Globus pallidus (tissue), 1 donor: ENCODE measurements at regions not wholly inside any gene's neighbourhood (a gene's known extent, or its start where the extent isn't known, plus 50 kb on each side); places are given as distances from the start of the nearest gene placed in this dataset.
A peak's percentile ranks its signal among the peaks of the same experiment; 100 is the strongest.

ENCODE experiments used
- DNase-seq: peaks from one replicate; pipeline ENCODE4 v3.0.0-alpha.2; 2015; ENCODE audit warnings: low spot score

- DNase-seq, result no peak
Measured at GRCh38 chr1:222168621-222169020, 379.3 kb downstream of the HHIPL2 start.

GRCh38 chr1:222167896-222168295 lies 380.0 kb downstream of the HHIPL2 start:
- no peak for DNase-seq

DNA sequence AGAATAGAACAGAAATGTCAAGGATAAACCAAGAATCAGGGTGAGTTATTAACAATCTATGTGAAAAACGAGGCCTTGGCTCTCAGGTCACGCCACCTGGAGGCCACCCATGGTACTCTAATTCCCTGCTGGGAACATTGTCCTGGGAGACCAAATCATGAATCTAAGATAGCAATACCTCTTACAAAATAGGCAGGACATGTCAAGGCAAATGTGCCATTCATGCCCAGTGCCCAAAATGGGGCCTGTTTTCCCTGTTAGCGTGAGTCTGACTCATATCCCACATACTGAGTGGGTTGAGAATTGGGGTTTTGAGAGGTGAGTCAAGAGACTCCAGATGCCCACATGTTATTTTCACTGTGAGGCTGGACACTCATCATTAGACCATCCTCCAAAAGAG lies 380.8 kb downstream of the HHIPL2 start:
- peak; percentile 19 for DNase-seq

- no peak for DNase-seq
Measured at GRCh38 chr1:222165629-222166028, 382.3 kb downstream of the HHIPL2 start.

DNA sequence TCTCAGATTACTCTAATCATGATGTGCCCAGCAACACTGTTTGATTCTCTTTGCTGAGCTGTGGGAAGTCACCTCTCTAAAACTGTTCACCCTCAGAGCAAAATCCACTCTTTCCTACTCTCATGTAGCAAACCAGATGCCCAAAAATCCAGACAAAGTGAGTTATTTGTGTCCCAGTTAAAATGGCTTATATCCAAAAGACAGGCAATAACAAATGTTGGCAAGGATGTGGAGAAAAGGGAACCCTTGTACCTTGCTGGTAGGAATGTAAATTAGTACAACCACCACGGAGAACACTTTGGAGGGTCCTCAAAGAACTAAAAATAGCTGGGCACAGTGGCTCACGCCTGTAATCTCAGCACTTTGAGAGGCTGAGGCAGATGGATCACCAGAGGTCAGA lies 384.0 kb downstream of the HHIPL2 start:
- no peak for DNase-seq

GRCh38 chr1:222161676-222162075 lies 386.2 kb downstream of the HHIPL2 start:
- DNase-seq, result no peak

- DNase-seq, result no peak
Measured at GRCh38 chr1:222157612-222158011, 390.3 kb downstream of the HHIPL2 start.

DNA sequence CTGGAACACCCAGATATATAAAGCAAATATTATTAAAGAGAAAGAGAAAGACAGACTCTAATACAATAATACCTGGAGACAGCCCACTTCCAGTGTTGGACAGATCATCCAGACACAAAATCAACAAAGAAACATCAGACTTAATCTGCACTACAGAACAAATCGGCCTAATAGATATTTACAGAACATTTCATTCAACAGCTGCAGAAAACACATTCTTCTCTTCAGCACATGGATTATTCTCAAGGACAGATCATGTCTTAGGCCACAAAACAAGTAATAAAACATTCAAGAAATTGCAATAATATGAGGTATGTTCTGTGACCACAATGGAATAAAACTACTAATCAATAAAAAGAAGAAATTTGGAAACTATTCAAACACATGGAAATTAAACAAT lies 398.3 kb upstream of the DUSP10 start:
- DNase-seq, result no peak

DNA sequence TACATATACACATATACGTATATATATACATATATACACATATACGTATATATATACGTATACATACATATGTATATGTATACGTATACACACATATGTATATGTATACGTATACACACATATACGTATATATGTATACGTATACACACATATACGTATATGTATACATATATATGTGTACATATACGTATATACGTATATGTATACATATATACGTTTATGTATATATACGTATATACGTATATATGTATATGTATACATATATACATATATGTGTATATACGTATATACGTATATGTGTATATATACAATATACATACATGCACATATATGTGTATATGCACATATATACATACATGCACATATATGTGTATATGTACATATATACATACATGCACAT lies 396.2 kb upstream of the DUSP10 start:
- no peak for DNase-seq

GRCh38 chr1:222136869-222137268 lies 395.0 kb upstream of the DUSP10 start:
- no peak for DNase-seq

- no peak for DNase-seq
Measured at GRCh38 chr1:222129041-222129440, 387.2 kb upstream of the DUSP10 start.

GRCh38 chr1:222127526-222128152 lies 385.8 kb upstream of the DUSP10 start:
- no peak for DNase-seq

- DNase-seq, result no peak
Measured at GRCh38 chr1:222127096-222127495, 385.2 kb upstream of the DUSP10 start.

DNA sequence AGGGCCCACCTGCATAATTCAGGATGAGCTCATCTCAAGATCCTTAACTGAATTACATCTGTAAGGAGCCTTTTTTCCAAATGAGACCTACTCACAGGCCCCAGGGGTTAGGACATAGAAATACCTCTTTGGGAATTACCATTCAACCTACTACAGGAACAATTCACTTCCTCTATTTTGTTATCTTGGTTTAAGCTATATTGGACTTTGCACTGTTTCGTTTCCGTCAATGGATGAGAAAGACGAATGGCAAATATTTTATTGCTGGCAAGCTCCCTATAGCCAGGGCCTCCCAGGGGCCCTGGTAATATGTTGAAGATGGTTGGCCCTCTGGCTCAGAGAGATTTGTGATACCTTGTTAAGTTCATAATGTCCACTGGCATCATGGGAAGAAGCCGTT lies 384.2 kb upstream of the DUSP10 start:
- no peak for DNase-seq

GRCh38 chr1:222124602-222125001 lies 382.7 kb upstream of the DUSP10 start:
- no peak for DNase-seq

- DNase-seq, result no peak
Measured at GRCh38 chr1:222123111-222123510, 381.2 kb upstream of the DUSP10 start.

GRCh38 chr1:222117809-222118208 lies 375.9 kb upstream of the DUSP10 start:
- DNase-seq, result no peak

DNA sequence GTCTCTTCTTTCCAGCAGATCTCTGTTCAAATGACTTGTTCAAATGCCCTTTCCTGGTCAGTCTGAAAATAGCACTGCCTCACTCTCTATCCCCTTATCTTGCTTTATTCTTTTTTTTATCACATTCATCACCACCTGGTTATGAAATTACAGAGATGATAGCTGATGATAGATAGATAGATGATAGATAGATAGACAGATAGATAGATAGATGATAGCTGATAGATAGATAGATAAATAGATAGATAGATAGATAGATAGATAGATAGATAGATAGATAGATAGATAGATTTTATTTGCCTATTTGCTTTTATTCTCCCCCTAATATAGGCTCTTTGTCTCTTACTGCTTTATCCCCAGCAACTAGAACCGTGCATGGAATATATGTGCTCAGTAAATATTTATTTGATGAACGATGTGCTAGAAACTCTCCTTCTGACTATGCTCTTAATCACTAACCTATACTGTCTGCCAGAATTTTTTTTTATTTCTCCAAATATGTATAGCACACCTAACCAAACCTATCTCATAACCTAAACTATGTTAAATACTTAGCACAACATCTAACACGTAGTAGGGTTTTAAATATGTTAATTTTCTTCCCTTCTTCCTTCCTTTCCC lies 372.8 kb upstream of the DUSP10 start:
- DNase-seq, result no peak

DNA sequence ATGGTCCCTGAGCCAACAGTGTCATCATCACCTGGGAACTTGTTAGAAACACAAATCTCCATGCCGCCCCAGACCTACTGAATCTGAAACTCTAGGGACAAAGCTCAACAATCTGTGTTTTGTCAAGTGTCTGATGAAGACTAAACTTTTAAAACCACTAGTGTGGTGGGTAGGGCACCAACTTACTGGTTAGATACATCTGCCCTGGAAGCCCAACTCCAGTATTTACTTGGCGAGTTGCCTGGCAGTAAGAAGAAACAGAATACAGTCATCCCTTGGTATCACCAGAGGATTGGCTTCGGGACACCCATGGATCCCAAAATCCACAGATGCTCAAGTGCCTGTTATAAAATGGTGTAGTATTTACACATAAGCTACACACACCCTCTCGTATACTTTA lies 367.9 kb upstream of the DUSP10 start:
- DNase-seq, result no peak

DNA sequence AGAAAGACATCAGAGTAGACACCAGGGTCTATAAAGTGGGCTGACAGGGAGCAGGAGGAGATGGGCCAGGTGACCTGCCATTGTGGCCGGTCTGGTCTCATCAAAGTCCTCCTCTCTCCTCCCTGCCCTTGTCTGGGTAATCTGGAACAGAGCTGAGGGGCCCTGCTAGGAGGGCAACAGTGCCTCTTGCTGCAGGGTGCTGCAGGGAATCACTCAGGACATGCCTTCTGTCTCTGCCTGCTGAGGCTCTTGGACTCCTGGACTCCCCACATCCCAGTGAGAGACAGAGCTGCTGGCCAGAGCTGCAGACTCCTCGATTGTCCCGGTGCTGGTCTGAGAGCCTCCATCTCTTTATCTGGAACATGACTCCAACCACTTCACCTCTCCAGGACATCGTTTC lies 366.1 kb upstream of the DUSP10 start:
- no peak for DNase-seq

- DNase-seq, result no peak
Measured at GRCh38 chr1:222107267-222107666, 365.4 kb upstream of the DUSP10 start.

DNA sequence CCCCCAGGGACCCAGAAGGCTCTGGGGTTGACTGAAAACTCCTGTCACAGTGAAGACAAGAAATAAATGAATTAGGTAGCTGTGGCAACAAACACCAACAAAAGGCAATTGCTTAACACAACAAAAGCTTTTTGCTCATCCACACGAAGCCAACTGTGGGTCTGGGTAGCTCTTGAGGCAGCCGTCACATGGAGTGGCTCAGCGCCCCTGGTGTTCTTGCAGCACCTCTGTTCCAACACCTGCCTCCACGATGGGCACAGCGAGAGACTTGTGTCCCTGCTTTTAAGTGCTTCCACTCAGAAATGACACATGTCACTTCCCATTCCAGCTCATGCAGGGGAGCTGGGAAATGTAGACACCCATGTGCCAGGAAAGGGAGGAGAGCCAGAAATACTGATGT lies 364.5 kb upstream of the DUSP10 start:
- no peak for DNase-seq

- no peak for DNase-seq
Measured at GRCh38 chr1:222105861-222106260, 364.0 kb upstream of the DUSP10 start.

GRCh38 chr1:222105393-222105737 lies 363.5 kb upstream of the DUSP10 start:
- DNase-seq, result no peak
